DOHH2 (cell line): ENCODE measurements at regions not wholly inside any gene's neighbourhood (a gene's known extent, or its start where the extent isn't known, plus 50 kb on each side); places are given as distances from the start of the nearest gene placed in this dataset.

ENCODE experiments used
- H3F3A ChIP-seq: fragments of 200-600 bp; sonication (generic), shearing (Covaris generic); 2 replicates; pipeline ENCODE4 v1.6.0; 2016; ENCODE audit warnings: antibody characterized with exemption, mild to moderate bottlenecking; ENCODE audit not compliant: control insufficient read depth, insufficient read depth
- H3K27ac ChIP-seq: fragments of 200-600 bp; sonication (generic); 2 replicates; pipeline ENCODE4 v1.5.1; 2014; ENCODE audit warnings: low read depth, mild to moderate bottlenecking, low read length, moderate library complexity
- H3K27me3 ChIP-seq: fragments of 200-600 bp; sonication (generic); 2 replicates; pipeline ENCODE4 v1.6.1; 2014; ENCODE audit warnings: mild to moderate bottlenecking, low read length, mixed read lengths; ENCODE audit not compliant: control insufficient read depth
- H3K36me3 ChIP-seq: fragments of 200-600 bp; sonication (generic); 2 replicates; pipeline ENCODE4 v1.6.1; 2014; ENCODE audit warnings: mild to moderate bottlenecking, low read length, moderate library complexity, mixed read lengths; ENCODE audit not compliant: control insufficient read depth
- H3K4me1 ChIP-seq: fragments of 200-600 bp; sonication (generic); 2 replicates; pipeline ENCODE4 v1.6.1; 2014; ENCODE audit warnings: mild to moderate bottlenecking, low read length, mixed read lengths; ENCODE audit not compliant: control insufficient read depth
- H3K4me2 ChIP-seq: fragments of 200-600 bp; sonication (generic); 2 replicates; pipeline ENCODE4 v1.6.0; 2014; ENCODE audit warnings: mild to moderate bottlenecking, low read length, moderate library complexity
- H3K4me3 ChIP-seq: fragments of 200-600 bp; sonication (generic); 2 replicates; pipeline ENCODE4 v1.5.1; 2014; ENCODE audit warnings: mild to moderate bottlenecking, low read length, mixed read lengths
- H3K79me2 ChIP-seq: fragments of 200-600 bp; sonication (generic); 2 replicates; pipeline ENCODE4 v1.6.1; 2014; ENCODE audit warnings: mild to moderate bottlenecking, low read length, mixed read lengths; ENCODE audit not compliant: control insufficient read depth
- H3K9me2 ChIP-seq: fragments of 200-600 bp; sonication (generic); replicated peaks from 2 replicates; pipeline ENCODE4 v1.6.1; 2014; ENCODE audit warnings: mild to moderate bottlenecking, low read length, mixed read lengths; ENCODE audit not compliant: control insufficient read depth
- H3K9me3 ChIP-seq: fragments of 200-600 bp; sonication (generic); 2 replicates; pipeline ENCODE4 v1.6.1; 2014; ENCODE audit warnings: antibody characterized with exemption, low read length, mixed read lengths; ENCODE audit not compliant: control insufficient read depth, insufficient read depth
- H4K20me1 ChIP-seq: fragments of 200-600 bp; sonication (generic); 2 replicates; pipeline ENCODE4 v1.6.0; 2014; ENCODE audit warnings: low read depth, mild to moderate bottlenecking, antibody characterized with exemption, low read length, moderate library complexity; ENCODE audit not compliant: control insufficient read depth, insufficient read depth
- EZH2phosphoT487 ChIP-seq: fragments of 200-600 bp; sonication (generic); IDR thresholded peaks from 2 replicates; pipeline ENCODE4 v1.6.1; 2017; ENCODE audit warnings: borderline replicate concordance, mild to moderate bottlenecking, antibody characterized with exemption, low read length, moderate library complexity, mixed read lengths
- TF ChIP-seq, protein P1 (sequence below): fragments of 200-600 bp; sonication (generic); IDR thresholded peaks from one replicate; pipeline ENCODE4 v1.5.1; 2014; ENCODE audit warnings: antibody characterized with exemption, mild to moderate bottlenecking, low read depth, low read length; ENCODE audit not compliant: poor library complexity, severe bottlenecking

DNA sequence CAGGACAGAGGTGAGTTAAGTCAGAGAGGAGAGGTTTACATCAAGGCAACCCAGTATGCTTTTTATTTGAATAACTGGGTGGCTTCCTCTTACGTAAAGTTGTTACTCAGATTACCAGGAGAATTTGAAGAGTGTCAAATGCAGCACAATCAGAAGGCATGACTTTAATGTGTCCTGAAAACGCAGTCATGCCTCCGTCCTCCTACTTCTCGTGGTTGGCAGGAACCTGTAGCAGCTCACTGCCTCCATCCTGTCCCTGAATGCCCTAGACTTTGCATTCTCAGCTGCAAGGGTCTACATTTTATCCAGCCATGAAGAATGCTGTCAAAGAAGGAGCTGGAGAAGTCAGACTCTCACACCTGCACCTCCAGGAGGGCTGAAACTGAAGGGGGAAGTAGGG is 66.7 kb downstream of the MIS18A start:
- H3K9me3 ChIP-seq = no peaks in the 10 kb centered on the region
- TF ChIP-seq, protein P1, sequence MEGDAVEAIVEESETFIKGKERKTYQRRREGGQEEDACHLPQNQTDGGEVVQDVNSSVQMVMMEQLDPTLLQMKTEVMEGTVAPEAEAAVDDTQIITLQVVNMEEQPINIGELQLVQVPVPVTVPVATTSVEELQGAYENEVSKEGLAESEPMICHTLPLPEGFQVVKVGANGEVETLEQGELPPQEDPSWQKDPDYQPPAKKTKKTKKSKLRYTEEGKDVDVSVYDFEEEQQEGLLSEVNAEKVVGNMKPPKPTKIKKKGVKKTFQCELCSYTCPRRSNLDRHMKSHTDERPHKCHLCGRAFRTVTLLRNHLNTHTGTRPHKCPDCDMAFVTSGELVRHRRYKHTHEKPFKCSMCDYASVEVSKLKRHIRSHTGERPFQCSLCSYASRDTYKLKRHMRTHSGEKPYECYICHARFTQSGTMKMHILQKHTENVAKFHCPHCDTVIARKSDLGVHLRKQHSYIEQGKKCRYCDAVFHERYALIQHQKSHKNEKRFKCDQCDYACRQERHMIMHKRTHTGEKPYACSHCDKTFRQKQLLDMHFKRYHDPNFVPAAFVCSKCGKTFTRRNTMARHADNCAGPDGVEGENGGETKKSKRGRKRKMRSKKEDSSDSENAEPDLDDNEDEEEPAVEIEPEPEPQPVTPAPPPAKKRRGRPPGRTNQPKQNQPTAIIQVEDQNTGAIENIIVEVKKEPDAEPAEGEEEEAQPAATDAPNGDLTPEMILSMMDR = no peak
- no peak for TF ChIP-seq EZH2phosphoT487

GRCh38 chr21:32211306-32211705 is 67.5 kb downstream of the MIS18A start:
- Histone ChIP-seq H3K4me2 (no peak overlapping the region), H3F3A (no peaks in the 10 kb centered on the region)
- no peak for TF ChIP-seq EZH2phosphoT487
- TF ChIP-seq, protein P1 = no peak

More for the DNA sequence above, 66.7 kb downstream of the MIS18A start:
- Histone ChIP-seq H3K9me2 (no peaks in the 10 kb centered on the region), H3K4me1 (no peaks in the 10 kb centered on the region), H3K36me3 (no peaks in the 10 kb centered on the region), H4K20me1 (no peaks in the 10 kb centered on the region), H3K27ac (no peak overlapping the region), H3K79me2 (no peaks in the 10 kb centered on the region), H3F3A (no peaks in the 10 kb centered on the region), H3K27me3 (peaks cover 10% of the 10 kb centered on the region; the same call in 1 of the 2 replicates), H3K4me3 (no peak overlapping the region), H3K4me2 (no peak overlapping the region)

GRCh38 chr21:32209580-32209979 is 69.3 kb downstream of the MIS18A start:
- Histone ChIP-seq H3K4me2 (no peak overlapping the region), H3K4me1 (no peaks in the 10 kb centered on the region), H3K79me2 (no peaks in the 10 kb centered on the region), H3K27me3 (0 out of 2 replicates have a peak, but pooled peaks cover 5% of the 10 kb centered on the region), H3K9me2 (no peaks in the 10 kb centered on the region), H3K9me3 (no peaks in the 10 kb centered on the region), H3K36me3 (no peaks in the 10 kb centered on the region), H4K20me1 (no peaks in the 10 kb centered on the region), H3F3A (no peaks in the 10 kb centered on the region), H3K4me3 (no peak overlapping the region), H3K27ac (no peak overlapping the region)
- TF ChIP-seq EZH2phosphoT487 = no peak
- TF ChIP-seq, protein P1 = no peak

More at GRCh38 chr21:32211306-32211705, 67.5 kb downstream of the MIS18A start:
- Histone ChIP-seq H3K27ac (no peak overlapping the region), H4K20me1 (no peaks in the 10 kb centered on the region), H3K4me1 (no peaks in the 10 kb centered on the region), H3K9me3 (no peaks in the 10 kb centered on the region), H3K36me3 (no peaks in the 10 kb centered on the region), H3K27me3 (peaks cover 10% of the 10 kb centered on the region; the same call in 1 of the 2 replicates), H3K9me2 (no peaks in the 10 kb centered on the region), H3K4me3 (no peak overlapping the region), H3K79me2 (no peaks in the 10 kb centered on the region)
